ENCODE measurements at regions not wholly inside any gene's neighbourhood (a gene's known extent, or its start where the extent isn't known, plus 50 kb on each side); places are given as distances from the start of the nearest gene placed in this dataset.
"Not testable (repeated sequence)": the region's sequence is repeated elsewhere in the genome, so short reads cannot be mapped to it uniquely, and the experiment has no call there.

GRCh38 chr1:184184614-184185013 lies 133.1 kb downstream of the TSEN15 start:
- DNase-seq, result not testable (repeated sequence)

GRCh38 chr1:184185347-184185746 lies 133.8 kb downstream of the TSEN15 start:
- no peak for DNase-seq

- no peak for DNase-seq
Measured at GRCh38 chr1:184186167-184186566, 134.6 kb downstream of the TSEN15 start.

GRCh38 chr1:184187097-184187496 lies 135.6 kb downstream of the TSEN15 start:
- no peak for DNase-seq

- DNase-seq, result no peak
Measured at GRCh38 chr1:184188037-184188436, 136.5 kb downstream of the TSEN15 start.

GRCh38 chr1:184189361-184189760 lies 137.8 kb downstream of the TSEN15 start:
- DNase-seq, result no peak

GRCh38 chr1:184190616-184191015 lies 139.1 kb downstream of the TSEN15 start:
- no peak for DNase-seq

- DNase-seq, result no peak
Measured at GRCh38 chr1:184191181-184191621, 139.7 kb downstream of the TSEN15 start.

GRCh38 chr1:184192796-184193195 lies 141.3 kb downstream of the TSEN15 start:
- no peak for DNase-seq

- DNase-seq, result no peak
Measured at GRCh38 chr1:184193451-184193850, 141.9 kb downstream of the TSEN15 start.

- DNase-seq, result no peak
Measured at GRCh38 chr1:184194236-184194635, 142.7 kb downstream of the TSEN15 start.

- DNase-seq, result not testable (repeated sequence)
Measured at GRCh38 chr1:184195722-184196121, 144.2 kb downstream of the TSEN15 start.

- DNase-seq, result no peak
Measured at GRCh38 chr1:184197831-184198230, 146.3 kb downstream of the TSEN15 start.

GRCh38 chr1:184199036-184199435 lies 147.5 kb downstream of the TSEN15 start:
- no peak for DNase-seq

GRCh38 chr1:184199438-184200085 lies 148.0 kb downstream of the TSEN15 start:
- DNase-seq, result no peak

- DNase-seq, result no peak
Measured at GRCh38 chr1:184208622-184209021, 157.1 kb downstream of the TSEN15 start.

GRCh38 chr1:184210031-184210430 lies 158.5 kb downstream of the TSEN15 start:
- DNase-seq, result no peak

- no peak for DNase-seq
Measured at GRCh38 chr1:184210862-184211261, 159.3 kb downstream of the TSEN15 start.

GRCh38 chr1:184212649-184213314 lies 161.3 kb downstream of the TSEN15 start:
- no peak for DNase-seq

GRCh38 chr1:184214128-184214527 lies 162.6 kb downstream of the TSEN15 start:
- DNase-seq, result no peak

GRCh38 chr1:184215274-184215925 lies 163.9 kb downstream of the TSEN15 start:
- peak; percentile 24 for DNase-seq

- no peak for DNase-seq
Measured at GRCh38 chr1:184218458-184219075, 167.0 kb downstream of the TSEN15 start.

- no peak for DNase-seq
Measured at GRCh38 chr1:184219414-184219813, 167.4 kb upstream of the C1orf21 start.

GRCh38 chr1:184219883-184220282 lies 166.9 kb upstream of the C1orf21 start:
- no peak for DNase-seq

Data from NCI-H2029 (cell line).